HEK293 (cell line): ENCODE measurements at regions not wholly inside any gene's neighbourhood (a gene's known extent, or its start where the extent isn't known, plus 50 kb on each side); places are given as distances from the start of the nearest gene placed in this dataset.

ENCODE experiments used
- EGR2 ChIP-seq: fragments of 450-650 bp; formaldehyde crosslinking; IDR thresholded peaks from 2 replicates; pipeline ENCODE4 v1.5.1; 2016; ENCODE audit warnings: low read depth, missing biosample characterization, missing genetic modification characterization
- FEZF1 ChIP-seq: fragments of 450-650 bp; formaldehyde crosslinking; IDR thresholded peaks from 2 replicates; pipeline ENCODE4 v1.5.1; 2016; ENCODE audit warnings: missing biosample characterization, missing genetic modification characterization
- GLI2 ChIP-seq: fragments of 450-650 bp; formaldehyde crosslinking; IDR thresholded peaks from 2 replicates; pipeline ENCODE4; 2017; ENCODE audit warnings: missing biosample characterization, missing genetic modification characterization, low read depth, borderline replicate concordance
- KLF8 ChIP-seq: fragments of 450-650 bp; formaldehyde crosslinking; IDR thresholded peaks from 2 replicates; pipeline ENCODE4 v1.5.1; 2016; ENCODE audit warnings: missing biosample characterization, missing genetic modification characterization
- PRDM2 ChIP-seq: fragments of 450-650 bp; formaldehyde crosslinking; IDR thresholded peaks from 2 replicates; pipeline ENCODE4 v1.5.1; 2016; ENCODE audit warnings: missing biosample characterization, missing genetic modification characterization, borderline replicate concordance
- SCRT1 ChIP-seq: fragments of 450-650 bp; formaldehyde crosslinking; IDR thresholded peaks from 2 replicates; pipeline ENCODE4 v1.5.1; 2016; ENCODE audit warnings: missing biosample characterization, missing genetic modification characterization, borderline replicate concordance
- ZBTB11 ChIP-seq: fragments of 450-650 bp; formaldehyde crosslinking; conservative IDR thresholded peaks from 2 replicates; pipeline ENCODE4 v1.5.1; 2016; ENCODE audit warnings: low read depth, missing biosample characterization, missing genetic modification characterization
- ZBTB6 ChIP-seq: fragments of 450-650 bp; formaldehyde crosslinking; IDR thresholded peaks from 2 replicates; pipeline ENCODE4 v1.5.1; 2017; ENCODE audit warnings: missing biosample characterization, missing genetic modification characterization
- ZFP69B ChIP-seq: fragments of 450-650 bp; formaldehyde crosslinking; IDR thresholded peaks from 2 replicates; pipeline ENCODE4 v1.5.1; 2016; ENCODE audit warnings: missing biosample characterization, missing genetic modification characterization
- ZNF157 ChIP-seq: fragments of 450-650 bp; formaldehyde crosslinking; IDR thresholded peaks from 2 replicates; pipeline ENCODE4 v1.5.1; 2016; ENCODE audit warnings: missing biosample characterization, missing genetic modification characterization
- ZNF169 ChIP-seq: fragments of 450-650 bp; formaldehyde crosslinking; IDR thresholded peaks from 2 replicates; pipeline ENCODE4 v1.5.1; 2016; ENCODE audit warnings: missing biosample characterization, missing genetic modification characterization
- ZNF2 ChIP-seq: fragments of 450-650 bp; formaldehyde crosslinking; IDR thresholded peaks from 2 replicates; pipeline ENCODE4 v1.5.1; 2016; ENCODE audit warnings: missing biosample characterization, missing genetic modification characterization
- ZNF302 ChIP-seq: fragments of 450-650 bp; formaldehyde crosslinking; IDR thresholded peaks from 2 replicates; pipeline ENCODE4 v1.5.1; 2016; ENCODE audit warnings: missing biosample characterization, missing genetic modification characterization, low read depth
- ZNF335 ChIP-seq: fragments of 450-650 bp; formaldehyde crosslinking; conservative IDR thresholded peaks from 2 replicates; pipeline ENCODE4 v1.5.1; 2016; ENCODE audit warnings: missing biosample characterization, missing genetic modification characterization
- ZNF423 ChIP-seq: fragments of 450-650 bp; formaldehyde crosslinking; IDR thresholded peaks from 2 replicates; pipeline ENCODE4 v1.5.1; 2016; ENCODE audit warnings: missing biosample characterization, missing genetic modification characterization
- ZNF521 ChIP-seq: fragments of 450-650 bp; formaldehyde crosslinking; IDR thresholded peaks from 2 replicates; pipeline ENCODE4 v1.5.1; 2017; ENCODE audit warnings: missing biosample characterization, mild to moderate bottlenecking, missing genetic modification characterization
- ZNF548 ChIP-seq: fragments of 450-650 bp; formaldehyde crosslinking; IDR thresholded peaks from 2 replicates; pipeline ENCODE4 v1.5.1; 2016; ENCODE audit warnings: missing biosample characterization, missing genetic modification characterization
- ZNF561 ChIP-seq: fragments of 450-650 bp; IDR thresholded peaks from 2 replicates; pipeline ENCODE4 v1.5.1; 2018; ENCODE audit warnings: missing biosample characterization, missing genetic modification characterization, borderline replicate concordance
- ZNF596 ChIP-seq: fragments of 450-650 bp; IDR thresholded peaks from 2 replicates; pipeline ENCODE4 v1.5.0; 2018; ENCODE audit warnings: missing biosample characterization, mild to moderate bottlenecking, missing genetic modification characterization, moderate library complexity
- ZNF626 ChIP-seq: fragments of 450-650 bp; sonication (Bioruptor Pico); formaldehyde crosslinking; IDR thresholded peaks from 2 replicates; pipeline ENCODE4 v1.5.1; 2018; ENCODE audit warnings: missing biosample characterization, missing genetic modification characterization, inconsistent platforms
- ZNF654 ChIP-seq: fragments of 450-650 bp; formaldehyde crosslinking; IDR thresholded peaks from 2 replicates; pipeline ENCODE4 v1.5.1; 2016; ENCODE audit warnings: low read depth, missing biosample characterization, missing genetic modification characterization
- ZNF776 ChIP-seq: fragments of 450-650 bp; formaldehyde crosslinking; IDR thresholded peaks from 2 replicates; pipeline ENCODE4 v1.5.0; 2017; ENCODE audit warnings: missing biosample characterization, missing genetic modification characterization, borderline replicate concordance
- ZNF777 ChIP-seq: fragments of 450-650 bp; formaldehyde crosslinking; IDR thresholded peaks from 2 replicates; pipeline ENCODE4 v1.5.1; 2017; ENCODE audit warnings: missing biosample characterization, missing genetic modification characterization, borderline replicate concordance
- ZSCAN4 ChIP-seq: fragments of 450-650 bp; formaldehyde crosslinking; IDR thresholded peaks from 2 replicates; pipeline ENCODE4 v1.5.1; 2017; ENCODE audit warnings: missing biosample characterization, missing genetic modification characterization

- TF ChIP-seq GLI2 (tag by site-specific recombination) (no peak), ZNF169 (tag by site-specific recombination) (no peak), ZNF548 (tag by site-specific recombination) (no peak), ZNF561 (tag by site-specific recombination) (no peak), KLF8 (no peak), ZNF777 (no peak), ZNF654 (peak; percentile 66), ZNF596 (tag by site-specific recombination) (no peak), PRDM2 (tag by site-specific recombination) (no peak), ZNF521 (tag by site-specific recombination) (no peak), ZBTB6 (tag by site-specific recombination) (no peak), ZNF335 (no peak), ZNF157 (tag by site-specific recombination) (no peak), ZNF626 (0 out of 2 replicates have a peak, but pooled peaks have one; percentile 49), ZNF423 (tag by site-specific recombination) (no peak), EGR2 (tag by site-specific recombination) (no peak), ZNF2 (tag by site-specific recombination) (0 out of 2 replicates have a peak, but pooled peaks have one; percentile 63), ZFP69B (tag by site-specific recombination) (no peak), ZNF302 (tag by site-specific recombination) (no peak), ZNF776 (tag by site-specific recombination) (no peak), SCRT1 (tag by site-specific recombination) (no peak), FEZF1 (no peak), ZSCAN4 (tag by site-specific recombination) (no peak), ZBTB11 (tag by site-specific recombination) (peak; percentile 77)
Observed at GRCh38 chr5:126234563-126235195, 188.5 kb upstream of the GRAMD2B start (continued).
